GM12891 (cell line): ENCODE measurements at regions not wholly inside any gene's neighbourhood (a gene's known extent, or its start where the extent isn't known, plus 50 kb on each side); places are given as distances from the start of the nearest gene placed in this dataset.

Source experiments
- POLR2A ChIP-seq: IDR thresholded peaks from 2 replicates; pipeline ENCODE4 v1.6.1; 2011; ENCODE audit warnings: low read depth, low read length, control low read depth
- POLR2AphosphoS5 ChIP-seq: IDR thresholded peaks from 2 replicates; pipeline ENCODE4 v1.6.1; 2011; ENCODE audit warnings: low read depth, low read length, control low read depth
- SPI1 ChIP-seq: IDR thresholded peaks from 2 replicates; pipeline ENCODE4 v1.6.1; 2011; ENCODE audit warnings: low read depth, low read length, control low read depth

GRCh38 chr6:56787209-56787608, 144.5 kb upstream of the DST start:
- TF ChIP-seq POLR2A (no peak), POLR2AphosphoS5 (no peak), SPI1 (no peak)
